Spleen (tissue), 11 donors: ENCODE measurements at regions not wholly inside any gene's neighbourhood (a gene's known extent, or its start where the extent isn't known, plus 50 kb on each side); places are given as distances from the start of the nearest gene placed in this dataset.

ENCODE experiments used
- DNase-seq: peaks from one replicate; pipeline ENCODE4 v3.0.0-alpha.2; 2020
- H3K27ac ChIP-seq, 8 donors: fragments of 200-600 bp; sonication (generic) in 7 of 8; 1 replicate in 4 of 8; 2 replicates in 4 of 8; pipeline versions ENCODE4 v1.5.0 to v1.8.0; 2016 to 2021; ENCODE audit warnings: inconsistent platforms in 4 of 8, mild to moderate bottlenecking in 4 of 8, moderate library complexity in 1 of 8
- H3K27me3 ChIP-seq, 7 donors: fragments of 200-600 bp; sonication (generic) in 6 of 7; replicated peaks in 1 of 7; 1 replicate in 4 of 7; 2 replicates in 3 of 7; pipeline versions ENCODE4 v1.5.0 to v1.8.0; 2016 to 2021; ENCODE audit warnings: inconsistent platforms in 3 of 7, mild to moderate bottlenecking in 1 of 7
- H3K36me3 ChIP-seq, 6 donors: fragments of 200-600 bp; sonication (generic) in 5 of 6; 1 replicate in 4 of 6; 2 replicates in 2 of 6; pipeline versions ENCODE4 v1.5.0 to v1.8.0; 2016 to 2021; ENCODE audit warnings: inconsistent platforms in 2 of 6
- H3K4me1 ChIP-seq, 6 donors: fragments of 200-600 bp; sonication (generic) in 5 of 6; 1 replicate in 3 of 6; 2 replicates in 3 of 6; pipeline versions ENCODE4 v1.5.0 to v1.8.0; 2016 to 2021; ENCODE audit warnings: inconsistent platforms in 3 of 6
- H3K4me3 ChIP-seq, 8 donors: fragments of 200-600 bp; sonication (generic) in 7 of 8; 1 replicate in 4 of 8; 2 replicates in 4 of 8; pipeline versions ENCODE4 v1.5.0 to v1.8.0; 2016 to 2021; ENCODE audit warnings: inconsistent platforms in 4 of 8, mild to moderate bottlenecking in 4 of 8, moderate library complexity in 2 of 8
- H3K9me3 ChIP-seq, 8 donors: fragments of 200-600 bp; sonication (generic) in 7 of 8; 1 replicate in 4 of 8; 2 replicates in 4 of 8; pipeline versions ENCODE4 v1.5.0 to v1.8.0; 2016 to 2021; ENCODE audit warnings: inconsistent platforms in 4 of 8
- POLR2A ChIP-seq, 3 donors: fragments of 450-650 bp; IDR thresholded peaks; one replicate each; pipeline ENCODE4 v1.5.1; 2017; ENCODE audit warnings: antibody characterized with exemption in 3 of 3, mild to moderate bottlenecking in 1 of 3
- POLR2AphosphoS5 ChIP-seq, 3 donors: sonication (generic); formaldehyde crosslinking; IDR thresholded peaks; one replicate each; pipeline ENCODE4 v1.5.1; 2017; ENCODE audit warnings: antibody characterized with exemption in 3 of 3
- WGBS, 5 donors: extraction: QIAGEN DNeasy Blood & Tissue Kit in 3 of 5; methylation state at CpG; one replicate each; pipeline versions ENCODE4 v1.1.5 to v1.1.7; 2013 to 2018; 5-methylcytosine and 5-hydroxymethylcytosine counted together
- intact Hi-C: fragments of 100-400 bp; cut with DNase I; formaldehyde crosslinking; loops from one replicate; pipeline ENCODE4 v1.15.0; 2023; ENCODE audit warnings: low total_unique reads
- small RNA-seq, 4 donors: library from RNA; depleted of rRNA; stranded (forward); fragments of <200 nt; gene quantifications; one replicate each; pipeline ENCODE3, GENCODE V24; 2016
- TF ChIP-seq, protein P1 (sequence below), 11 experiments: fragments of 200-600 bp in 7 of 11; fragments of 450-650 bp in 4 of 11; sonication (generic) in 4 of 11; IDR thresholded peaks in 8 of 11; conservative IDR thresholded peaks in 3 of 11; 1 replicate in 7 of 11; 2 replicates in 4 of 11; pipeline versions ENCODE4 v1.4.0 to v1.8.0; 2016 to 2021; ENCODE audit warnings: antibody characterized with exemption in 11 of 11, inconsistent platforms in 4 of 11, mild to moderate bottlenecking in 1 of 11
- donor health status: healthy with polysubstance abuse.
- donor health status: DM: no; HTN: no; CAD: no; lungs with moderate emphysema.
- donor health status: DM: no; HTN: no; CAD: no.
- donor health status: Bipolar disorder and iron deficiency.
- donor health status: healthy.
- donor health status: DM: no; HTN: no; CAD: no.
- donor health status: DM: yes; HTN: yes; CAD: no.

DNA sequence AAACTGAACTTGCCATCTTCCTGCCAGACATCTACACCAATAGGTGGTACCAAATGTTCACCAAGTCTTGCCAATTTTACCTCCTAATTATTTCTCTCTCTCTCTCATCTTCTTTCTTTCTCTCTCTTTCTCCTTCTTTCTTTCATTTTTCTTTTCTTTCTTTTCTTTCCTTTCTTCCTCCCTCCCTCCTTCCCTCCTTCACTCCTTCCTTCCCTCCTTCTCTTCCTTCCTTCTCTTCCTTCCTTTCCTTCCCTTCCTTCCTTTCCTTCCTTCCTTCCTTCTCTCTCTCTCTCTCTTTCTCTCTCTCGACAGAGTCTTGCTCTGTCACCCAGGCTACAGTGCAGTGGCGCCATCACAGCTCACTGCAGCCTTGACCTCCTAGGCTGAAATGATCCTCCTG lies 55.4 kb upstream of the PSMA6 start:
- TF ChIP-seq, protein P1, sequence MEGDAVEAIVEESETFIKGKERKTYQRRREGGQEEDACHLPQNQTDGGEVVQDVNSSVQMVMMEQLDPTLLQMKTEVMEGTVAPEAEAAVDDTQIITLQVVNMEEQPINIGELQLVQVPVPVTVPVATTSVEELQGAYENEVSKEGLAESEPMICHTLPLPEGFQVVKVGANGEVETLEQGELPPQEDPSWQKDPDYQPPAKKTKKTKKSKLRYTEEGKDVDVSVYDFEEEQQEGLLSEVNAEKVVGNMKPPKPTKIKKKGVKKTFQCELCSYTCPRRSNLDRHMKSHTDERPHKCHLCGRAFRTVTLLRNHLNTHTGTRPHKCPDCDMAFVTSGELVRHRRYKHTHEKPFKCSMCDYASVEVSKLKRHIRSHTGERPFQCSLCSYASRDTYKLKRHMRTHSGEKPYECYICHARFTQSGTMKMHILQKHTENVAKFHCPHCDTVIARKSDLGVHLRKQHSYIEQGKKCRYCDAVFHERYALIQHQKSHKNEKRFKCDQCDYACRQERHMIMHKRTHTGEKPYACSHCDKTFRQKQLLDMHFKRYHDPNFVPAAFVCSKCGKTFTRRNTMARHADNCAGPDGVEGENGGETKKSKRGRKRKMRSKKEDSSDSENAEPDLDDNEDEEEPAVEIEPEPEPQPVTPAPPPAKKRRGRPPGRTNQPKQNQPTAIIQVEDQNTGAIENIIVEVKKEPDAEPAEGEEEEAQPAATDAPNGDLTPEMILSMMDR (IDR thresholded peaks at IDR 0.05 in 8 of 11, conservative IDR thresholded peaks at IDR 0.05 in 3 of 11) = no peak
- TF ChIP-seq POLR2A (IDR thresholded peaks at IDR 0.05) = no peak
- no peak for TF ChIP-seq POLR2AphosphoS5 (IDR thresholded peaks at IDR 0.05)
- no peak for DNase-seq
- intact Hi-C loops = no loop called here
- H3K27ac ChIP-seq = no peak overlapping the region
- no peaks in the 10 kb centered on the region for H3K9me3 ChIP-seq
- no peaks in the 10 kb centered on the region for H3K27me3 ChIP-seq
- no peak overlapping the region for H3K4me3 ChIP-seq
- peaks cover 0 to 29% (median 6%) of the 10 kb centered on the region in 6 donors for H3K4me1 ChIP-seq
- no peaks in the 10 kb centered on the region for H3K36me3 ChIP-seq
- 63 to 81% (median 77%) methylated on average over 2 of the region's 2 CpGs for WGBS, 5 donors

DNA sequence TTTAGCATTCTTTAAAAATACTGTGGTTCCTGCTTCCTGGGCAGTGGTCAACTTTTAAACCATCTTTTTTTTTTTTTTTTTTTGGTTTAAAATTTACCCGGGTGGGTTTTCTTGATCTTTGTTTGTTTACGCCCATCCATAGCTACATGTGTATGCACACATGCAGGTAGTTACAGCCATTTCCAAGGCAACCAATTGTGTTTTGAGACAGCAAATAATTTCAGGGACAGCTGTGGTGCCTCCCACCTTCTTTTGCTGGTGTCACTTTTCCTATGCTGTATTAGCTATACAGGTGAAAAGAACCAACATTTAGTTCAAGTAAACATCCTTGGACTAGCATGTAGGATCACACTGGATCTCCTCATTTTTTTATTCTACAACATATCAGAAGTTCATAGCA lies 52.0 kb upstream of the PSMA6 start:
- Histone ChIP-seq H3K4me3 (no peak overlapping the region), H3K4me1 (no peaks in the 10 kb centered on the region), H3K27ac (no peak overlapping the region), H3K27me3 (no peaks in the 10 kb centered on the region), H3K36me3 (no peaks in the 10 kb centered on the region), H3K9me3 (no peaks in the 10 kb centered on the region)
- DNase-seq = no peak
- TF ChIP-seq POLR2A (IDR thresholded peaks at IDR 0.05) (no peak), POLR2AphosphoS5 (IDR thresholded peaks at IDR 0.05) (no peak)
- TF ChIP-seq, protein P1 (IDR thresholded peaks at IDR 0.05 in 8 of 11, conservative IDR thresholded peaks at IDR 0.05 in 3 of 11) = no peak
- 68 to 76% (median 73%) methylated on average over 2 of the region's 2 CpGs for WGBS, 5 donors
- intact Hi-C loops = no loop called here

Small RNA genes lying in the stretch of these regions (small RNA-seq; reads per million reads assigned to genes)
- 0 reads per million in 4 donors for gene MRPL57P8
